C4-2B (cell line): ENCODE measurements at regions not wholly inside any gene's neighbourhood (a gene's known extent, or its start where the extent isn't known, plus 50 kb on each side); places are given as distances from the start of the nearest gene placed in this dataset.

ENCODE experiments used
- H3K27ac ChIP-seq: fragments of 450-650 bp; 2 replicates; pipeline ENCODE4 v1.5.1; 2017
- CTCF ChIP-seq: fragments of 450-650 bp; conservative IDR thresholded peaks from 2 replicates; pipeline ENCODE4 v1.5.1; 2017; ENCODE audit warnings: mild to moderate bottlenecking
- ZFX ChIP-seq: fragments of 450-650 bp; IDR thresholded peaks from 2 replicates; pipeline ENCODE4 v1.6.1; 2017

GRCh38 chr2:38500283-38500634 is 102.5 kb downstream of the HNRNPLL start:
- no peak overlapping the region for H3K27ac ChIP-seq
- no peak for TF ChIP-seq CTCF
- no peak for TF ChIP-seq ZFX

- H3K27ac ChIP-seq = no peak overlapping the region
- no peak for TF ChIP-seq CTCF
- no peak for TF ChIP-seq ZFX
Observed at GRCh38 chr2:38499548-38500282, 103.0 kb downstream of the HNRNPLL start.

GRCh38 chr2:38498045-38498481 is 104.7 kb downstream of the HNRNPLL start:
- H3K27ac ChIP-seq = no peak overlapping the region
- TF ChIP-seq CTCF (no peak), ZFX (no peak)

GRCh38 chr2:38497670-38498037 is 105.1 kb downstream of the HNRNPLL start:
- TF ChIP-seq ZFX = no peak
- no peak for TF ChIP-seq CTCF
- no peak overlapping the region for H3K27ac ChIP-seq

- TF ChIP-seq CTCF = no peak
- TF ChIP-seq ZFX = no peak
Observed at GRCh38 chr2:38496927-38497669, 105.6 kb downstream of the HNRNPLL start.

GRCh38 chr2:38495880-38496279 is 106.8 kb downstream of the HNRNPLL start:
- H3K27ac ChIP-seq = no peak overlapping the region
- TF ChIP-seq ZFX (no peak), CTCF (no peak)

More at GRCh38 chr2:38496927-38497669, 105.6 kb downstream of the HNRNPLL start:
- H3K27ac ChIP-seq = no peak overlapping the region

GRCh38 chr2:38494394-38494793 is 108.3 kb downstream of the HNRNPLL start:
- no peak overlapping the region for H3K27ac ChIP-seq
- TF ChIP-seq CTCF (no peak), ZFX (no peak)
